Liver (tissue), 8 donors: ENCODE measurements at regions not wholly inside any gene's neighbourhood (a gene's known extent, or its start where the extent isn't known, plus 50 kb on each side); places are given as distances from the start of the nearest gene placed in this dataset.

Source experiments
- DNase-seq: peaks from one replicate; pipeline ENCODE4 v3.0.0-alpha.2; 2017; ENCODE audit warnings: low spot score
- H3K27ac ChIP-seq, 2 donors: one replicate each; pipeline ENCODE4 v1.7.0; 2013; ENCODE audit warnings: inconsistent platforms in 2 of 2, low read length in 2 of 2, control low read depth in 1 of 2, low read depth in 1 of 2, mild to moderate bottlenecking in 1 of 2
- H3K27me3 ChIP-seq, 4 donors: one replicate each; pipeline versions ENCODE4 v1.6.1 to v1.7.0; 2013; ENCODE audit warnings: low read length in 3 of 4, inconsistent platforms in 1 of 4, mild to moderate bottlenecking in 1 of 4, moderate library complexity in 1 of 4; ENCODE audit not compliant: control insufficient read depth in 4 of 4, insufficient read depth in 4 of 4
- H3K36me3 ChIP-seq, 4 donors: one replicate each; pipeline versions ENCODE4 v1.6.1 to v1.7.0; 2013; ENCODE audit warnings: low read length in 3 of 4, mild to moderate bottlenecking in 3 of 4, low read depth in 1 of 4, moderate library complexity in 1 of 4; ENCODE audit not compliant: control insufficient read depth in 4 of 4, insufficient read depth in 3 of 4
- H3K4me1 ChIP-seq, 4 donors: one replicate each; pipeline versions ENCODE4 v1.6.1 to v1.7.0; 2013; ENCODE audit warnings: low read length in 3 of 4, mild to moderate bottlenecking in 3 of 4, moderate library complexity in 1 of 4; ENCODE audit not compliant: control insufficient read depth in 4 of 4, insufficient read depth in 4 of 4
- H3K4me3 ChIP-seq, 3 donors: one replicate each; pipeline versions ENCODE4 v1.6.1 to v1.7.0; 2013; ENCODE audit warnings: low read length in 3 of 3, control low read depth in 1 of 3, low read depth in 1 of 3, mild to moderate bottlenecking in 1 of 3
- H3K9ac ChIP-seq, 2 donors: one replicate each; pipeline ENCODE4 v1.7.0; 2013; ENCODE audit warnings: low read length in 2 of 2, mild to moderate bottlenecking in 2 of 2, moderate library complexity in 2 of 2, control low read depth in 1 of 2, low read depth in 1 of 2
- H3K9me3 ChIP-seq, 4 donors: one replicate each; pipeline versions ENCODE4 v1.6.1 to v1.7.0; 2013; ENCODE audit warnings: low read length in 3 of 4; ENCODE audit not compliant: control insufficient read depth in 4 of 4
- ATF3 ChIP-seq: IDR thresholded peaks from 2 replicates; pipeline ENCODE4 v1.6.1; 2016; ENCODE audit warnings: antibody characterized with exemption
- CTCF ChIP-seq: fragments of 150-350 bp; IDR thresholded peaks from 2 replicates; pipeline ENCODE4 v1.5.1; 2017; ENCODE audit warnings: improper control_type of control experiment, low read depth, low read length; ENCODE audit not compliant: missing input control
- EGR1 ChIP-seq, 2 donors: IDR thresholded peaks; 2 replicates each; pipeline ENCODE4 v1.6.1; 2016 to 2018; ENCODE audit warnings: antibody characterized with exemption in 2 of 2, low read depth in 2 of 2
- FOXA1 ChIP-seq: IDR thresholded peaks from 2 replicates; pipeline ENCODE4 v1.6.1; 2016; ENCODE audit warnings: antibody characterized with exemption
- FOXA2 ChIP-seq: IDR thresholded peaks from 2 replicates; pipeline ENCODE4 v1.6.1; 2016; ENCODE audit warnings: antibody characterized with exemption
- GABPA ChIP-seq, 2 donors: IDR thresholded peaks in 1 of 2; conservative IDR thresholded peaks in 1 of 2; 2 replicates each; pipeline ENCODE4 v1.6.1; 2016; ENCODE audit warnings: antibody characterized with exemption in 2 of 2, mild to moderate bottlenecking in 1 of 2, moderate library complexity in 1 of 2
- HNF4A ChIP-seq, 2 donors: conservative IDR thresholded peaks; 2 replicates each; pipeline ENCODE4 v1.6.1; 2016; ENCODE audit warnings: antibody characterized with exemption in 2 of 2, mild to moderate bottlenecking in 2 of 2
- HNF4G ChIP-seq: IDR thresholded peaks from 2 replicates; pipeline ENCODE4 v1.6.1; 2016; ENCODE audit warnings: antibody characterized with exemption
- JUND ChIP-seq, 2 donors: IDR thresholded peaks; 2 replicates each; pipeline ENCODE4 v1.6.1; 2016; ENCODE audit warnings: antibody characterized with exemption in 2 of 2
- NR2F2 ChIP-seq: IDR thresholded peaks from 2 replicates; pipeline ENCODE4 v1.6.1; 2016; ENCODE audit warnings: antibody characterized with exemption
- RAD21 ChIP-seq, 2 donors: IDR thresholded peaks; 2 replicates each; pipeline ENCODE4 v1.6.1; 2016; ENCODE audit warnings: antibody characterized with exemption in 2 of 2, mild to moderate bottlenecking in 2 of 2
- RXRA ChIP-seq, 2 donors: IDR thresholded peaks; 2 replicates each; pipeline ENCODE4 v1.6.1; 2017 to 2018; ENCODE audit warnings: antibody characterized with exemption in 2 of 2, mild to moderate bottlenecking in 1 of 2
- SP1 ChIP-seq: IDR thresholded peaks from 2 replicates; pipeline ENCODE4 v1.6.1; 2018; ENCODE audit warnings: antibody characterized with exemption, mild to moderate bottlenecking
- TAF1 ChIP-seq: conservative IDR thresholded peaks from 2 replicates; pipeline ENCODE4 v1.6.1; 2016; ENCODE audit warnings: antibody characterized with exemption, mild to moderate bottlenecking
- YY1 ChIP-seq: IDR thresholded peaks from 2 replicates; pipeline ENCODE4 v1.6.1; 2016; ENCODE audit warnings: antibody characterized with exemption, mild to moderate bottlenecking
- ZBTB33 ChIP-seq: IDR thresholded peaks from 2 replicates; pipeline ENCODE4 v1.6.1; 2016; ENCODE audit warnings: antibody characterized with exemption
- WGBS: extraction: QIAGEN DNeasy Blood & Tissue Kit; methylation state at CpG from one replicate; pipeline ENCODE4 v1.1.7; 2013; 5-methylcytosine and 5-hydroxymethylcytosine counted together
- donor health status: healthy.
- donor health status: healthy.
- donor health status: healthy.
- donor health status: healthy.
- donor health status: healthy.

- H3K4me3 ChIP-seq: no peak overlapping the region
- TF ChIP-seq RXRA (IDR thresholded peaks at IDR 0.05): no peak
- TF ChIP-seq ZBTB33: no peak
- no peak for TF ChIP-seq SP1
- TF ChIP-seq TAF1: no peak
- no peak for TF ChIP-seq GABPA (IDR thresholded peaks at IDR 0.05 in 1 of 2, conservative IDR thresholded peaks at IDR 0.05 in 1 of 2)
- TF ChIP-seq YY1: no peak
- no peak for TF ChIP-seq CTCF
- TF ChIP-seq ATF3: no peak
- TF ChIP-seq HNF4A (conservative IDR thresholded peaks at IDR 0.05): no peak
- TF ChIP-seq EGR1 (IDR thresholded peaks at IDR 0.05; ENCODE audit: low read depth in 2 of 2): no peak
- TF ChIP-seq JUND (IDR thresholded peaks at IDR 0.05): no peak
- TF ChIP-seq RAD21 (IDR thresholded peaks at IDR 0.05): no peak
- TF ChIP-seq FOXA1: no peak
- TF ChIP-seq FOXA2: no peak
- no peak for TF ChIP-seq NR2F2
- H3K27me3 ChIP-seq: peaks cover 0 to 2% (median 0%) of the 10 kb centered on the region in 4 donors
- no peak overlapping the region for H3K9ac ChIP-seq
- no peaks in the 10 kb centered on the region for H3K9me3 ChIP-seq
- no peaks in the 10 kb centered on the region for H3K4me1 ChIP-seq
- WGBS: 58% methylated on average over 12 of the region's 12 CpGs
- DNase-seq: peak; percentile 5
- H3K36me3 ChIP-seq: no peaks in the 10 kb centered on the region
- H3K27ac ChIP-seq: no peak overlapping the region
Measured at GRCh38 chr10:123538401-123539320, 127.5 kb upstream of the GPR26 start.

- Histone ChIP-seq H3K27ac (no peak overlapping the region), H3K9ac (no peak overlapping the region), H3K27me3 (peaks cover 0 to 4% (median 0%) of the 10 kb centered on the region in 4 donors), H3K9me3 (peaks cover 0 to 10% (median 0%) of the 10 kb centered on the region in 4 donors), H3K4me1 (no peaks in the 10 kb centered on the region), H3K36me3 (no peaks in the 10 kb centered on the region), H3K4me3 (no peak overlapping the region)
- no peak for TF ChIP-seq HNF4G
- TF ChIP-seq YY1: no peak
- no peak for TF ChIP-seq ATF3
- no peak for TF ChIP-seq TAF1
- TF ChIP-seq FOXA1: no peak
- no peak for TF ChIP-seq EGR1 (IDR thresholded peaks at IDR 0.05; ENCODE audit: low read depth in 2 of 2)
- no peak for TF ChIP-seq NR2F2
- DNase-seq: no peak
- 75% methylated on average over 3 of the region's 3 CpGs for WGBS
Measured at GRCh38 chr10:123544986-123545385, 121.2 kb upstream of the GPR26 start.
